GM06990 (cell line): ENCODE measurements at regions not wholly inside any gene's neighbourhood (a gene's known extent, or its start where the extent isn't known, plus 50 kb on each side); places are given as distances from the start of the nearest gene placed in this dataset.

Experiments used
- DNase-seq: peaks from one replicate; pipeline ENCODE4 v3.0.0-alpha.2; 2011; ENCODE audit not compliant: insufficient read length; ENCODE audit errors: extremely low read depth
- H3K27me3 ChIP-seq: replicated peaks from 2 replicates; pipeline ENCODE4 v1.6.0; 2011; ENCODE audit warnings: low read length; ENCODE audit not compliant: control insufficient read depth, insufficient read depth
- H3K36me3 ChIP-seq: 2 replicates; pipeline ENCODE4 v1.5.1; 2011; ENCODE audit warnings: low read length; ENCODE audit not compliant: control insufficient read depth, insufficient read depth
- H3K4me3 ChIP-seq: replicated peaks from 2 replicates; pipeline ENCODE4 v1.5.1; 2011; ENCODE audit warnings: low read depth, mild to moderate bottlenecking, control low read depth, low read length
- TF ChIP-seq, protein P1 (sequence below): IDR thresholded peaks from 2 replicates; pipeline ENCODE4 v1.5.1; 2011; ENCODE audit warnings: low read length, control low read depth, mild to moderate bottlenecking, inconsistent platforms; ENCODE audit not compliant: insufficient read depth, poor library complexity, severe bottlenecking

DNA sequence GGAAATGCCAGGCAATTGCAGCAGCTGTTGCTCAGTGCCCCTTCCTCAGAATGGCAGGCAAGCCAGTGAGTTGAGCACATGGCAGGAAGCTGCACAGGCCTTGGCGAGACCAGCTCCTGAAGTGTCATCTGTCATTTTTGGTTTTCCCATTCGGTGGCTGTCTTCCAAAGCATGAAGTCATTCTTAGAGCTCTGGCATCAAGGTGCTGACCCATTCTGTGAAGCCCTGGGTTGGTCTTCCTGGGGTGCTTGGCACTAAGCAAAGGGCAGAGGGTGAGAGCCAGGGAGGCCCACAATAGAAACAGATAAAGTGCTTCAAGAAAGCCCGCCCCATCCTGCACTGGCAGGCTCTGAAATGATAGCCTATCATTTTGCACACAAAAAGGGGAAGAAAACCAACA, 150.5 kb downstream of the VAPA start:
- no peaks in the 10 kb centered on the region; the same call in 1 of the 2 replicates for H3K27me3 ChIP-seq
- H3K36me3 ChIP-seq, result no peaks in the 10 kb centered on the region
- no peak for DNase-seq
- no peak overlapping the region for H3K4me3 ChIP-seq
- TF ChIP-seq, protein P1, sequence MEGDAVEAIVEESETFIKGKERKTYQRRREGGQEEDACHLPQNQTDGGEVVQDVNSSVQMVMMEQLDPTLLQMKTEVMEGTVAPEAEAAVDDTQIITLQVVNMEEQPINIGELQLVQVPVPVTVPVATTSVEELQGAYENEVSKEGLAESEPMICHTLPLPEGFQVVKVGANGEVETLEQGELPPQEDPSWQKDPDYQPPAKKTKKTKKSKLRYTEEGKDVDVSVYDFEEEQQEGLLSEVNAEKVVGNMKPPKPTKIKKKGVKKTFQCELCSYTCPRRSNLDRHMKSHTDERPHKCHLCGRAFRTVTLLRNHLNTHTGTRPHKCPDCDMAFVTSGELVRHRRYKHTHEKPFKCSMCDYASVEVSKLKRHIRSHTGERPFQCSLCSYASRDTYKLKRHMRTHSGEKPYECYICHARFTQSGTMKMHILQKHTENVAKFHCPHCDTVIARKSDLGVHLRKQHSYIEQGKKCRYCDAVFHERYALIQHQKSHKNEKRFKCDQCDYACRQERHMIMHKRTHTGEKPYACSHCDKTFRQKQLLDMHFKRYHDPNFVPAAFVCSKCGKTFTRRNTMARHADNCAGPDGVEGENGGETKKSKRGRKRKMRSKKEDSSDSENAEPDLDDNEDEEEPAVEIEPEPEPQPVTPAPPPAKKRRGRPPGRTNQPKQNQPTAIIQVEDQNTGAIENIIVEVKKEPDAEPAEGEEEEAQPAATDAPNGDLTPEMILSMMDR, result no peak

DNA sequence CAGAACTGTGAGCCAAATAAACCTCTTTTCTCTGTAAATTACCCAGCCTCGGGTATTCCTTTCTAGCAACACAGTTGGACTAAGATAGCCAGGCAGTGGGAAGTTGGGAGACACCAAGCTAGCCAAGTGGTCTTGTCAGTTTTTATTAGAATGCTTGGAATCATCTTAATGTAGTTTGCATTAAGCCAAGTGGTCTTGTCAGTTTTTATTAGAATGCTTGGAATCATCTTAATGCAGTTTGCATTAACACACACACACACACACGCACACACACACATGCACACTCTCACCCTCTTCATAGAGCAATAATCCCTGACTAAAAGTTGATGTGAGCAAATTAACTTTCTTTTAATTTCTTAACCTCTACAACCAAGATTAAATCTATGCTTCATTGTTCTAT, 151.5 kb downstream of the VAPA start:
- TF ChIP-seq, protein P1, result no peak
- Histone ChIP-seq H3K4me3 (no peak overlapping the region), H3K36me3 (no peaks in the 10 kb centered on the region), H3K27me3 (no peaks in the 10 kb centered on the region; the same call in 1 of the 2 replicates)
- DNase-seq, result no peak

DNA sequence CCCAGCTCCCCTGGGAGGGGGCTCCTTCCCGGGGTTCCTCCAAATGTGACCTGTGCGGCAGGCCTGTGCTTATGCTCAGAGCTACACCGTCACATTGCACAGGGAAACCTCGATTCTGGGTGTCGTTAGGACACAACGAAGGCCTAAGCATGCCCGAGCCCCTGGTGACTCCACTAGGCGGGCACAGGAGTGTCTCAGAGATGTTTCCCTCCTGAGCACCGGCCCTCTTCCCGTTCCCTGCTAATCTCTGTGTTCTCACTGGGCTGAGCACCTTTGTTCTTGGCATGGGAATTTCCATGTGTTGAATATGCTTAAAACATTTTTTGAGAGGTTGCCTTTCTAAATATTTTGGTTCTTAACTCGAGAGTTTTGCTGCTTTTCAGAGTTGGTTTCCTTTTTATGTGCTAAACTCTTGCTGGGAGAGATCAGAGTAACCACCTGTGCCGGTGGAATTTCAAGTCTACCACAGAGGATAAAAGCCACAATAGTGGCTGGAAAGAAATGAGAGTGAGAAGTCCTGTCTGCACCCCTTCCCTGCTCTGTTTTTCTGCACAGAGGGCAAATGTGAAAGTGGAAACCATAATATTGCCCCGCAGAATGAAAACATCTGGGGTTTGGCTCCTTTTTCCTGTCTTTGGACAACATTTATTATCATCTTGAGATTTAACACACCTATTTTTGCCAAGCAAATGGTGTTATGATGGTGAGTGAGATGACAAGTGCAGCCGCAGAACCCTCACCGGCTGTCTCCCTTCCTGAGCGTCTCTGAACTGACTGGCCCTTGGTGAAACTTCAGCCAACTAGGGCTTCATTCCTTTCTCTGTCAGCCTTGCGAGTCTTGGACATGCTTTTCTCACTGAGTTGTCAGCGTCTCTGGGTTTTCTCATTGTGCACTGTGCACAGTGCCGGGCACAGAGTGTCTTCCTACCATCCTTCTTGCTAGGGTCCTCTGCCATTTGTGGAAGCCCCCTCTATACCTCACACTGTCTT, 154.1 kb downstream of the VAPA start:
- Histone ChIP-seq H3K4me3 (no peak overlapping the region), H3K27me3 (no peaks in the 10 kb centered on the region; the same call in 1 of the 2 replicates), H3K36me3 (no peaks in the 10 kb centered on the region)
- DNase-seq, result no peak
- TF ChIP-seq, protein P1, result no peak

DNA sequence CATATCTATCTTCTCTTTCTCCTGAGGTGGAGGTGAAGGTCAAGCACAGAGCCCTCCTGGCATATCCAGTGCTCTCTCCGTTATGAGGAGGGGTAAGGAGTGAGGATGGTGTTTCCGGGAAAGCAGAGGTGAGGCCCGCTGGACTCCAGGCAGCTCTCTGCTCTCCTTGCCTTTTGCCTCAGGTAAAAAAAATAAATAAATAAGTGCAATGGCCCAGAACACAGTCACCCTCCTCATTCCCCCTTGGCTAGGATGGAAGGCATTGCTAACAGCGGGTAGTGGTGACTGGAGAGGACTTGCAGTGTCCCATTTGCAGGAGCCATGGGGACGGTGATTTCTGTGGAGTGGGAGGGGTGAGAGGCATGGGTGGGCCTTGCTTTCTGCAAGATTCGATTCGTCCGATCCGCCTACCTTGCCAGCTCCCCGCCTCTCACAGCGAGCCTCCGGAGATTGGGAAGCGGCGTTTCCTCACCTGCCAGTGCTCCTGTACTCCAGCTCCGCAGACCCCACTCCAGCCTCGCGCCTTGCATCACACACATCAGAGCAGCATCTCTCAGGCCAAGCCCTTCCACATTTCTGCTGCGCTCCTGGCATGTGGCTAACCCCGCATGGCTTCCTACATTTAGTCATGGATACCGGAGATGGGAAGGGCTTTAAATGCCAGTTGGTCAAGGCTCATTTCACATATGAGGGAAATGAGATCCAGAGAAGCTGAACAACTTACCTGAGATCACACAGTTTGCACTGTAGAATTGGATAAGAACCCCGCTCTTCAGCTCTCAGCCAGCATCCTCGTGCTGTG, 155.2 kb downstream of the VAPA start:
- Histone ChIP-seq H3K36me3 (no peaks in the 10 kb centered on the region), H3K4me3 (no peak overlapping the region), H3K27me3 (no peaks in the 10 kb centered on the region; the same call in 1 of the 2 replicates)
- no peak for DNase-seq
- TF ChIP-seq, protein P1, result no peak

DNA sequence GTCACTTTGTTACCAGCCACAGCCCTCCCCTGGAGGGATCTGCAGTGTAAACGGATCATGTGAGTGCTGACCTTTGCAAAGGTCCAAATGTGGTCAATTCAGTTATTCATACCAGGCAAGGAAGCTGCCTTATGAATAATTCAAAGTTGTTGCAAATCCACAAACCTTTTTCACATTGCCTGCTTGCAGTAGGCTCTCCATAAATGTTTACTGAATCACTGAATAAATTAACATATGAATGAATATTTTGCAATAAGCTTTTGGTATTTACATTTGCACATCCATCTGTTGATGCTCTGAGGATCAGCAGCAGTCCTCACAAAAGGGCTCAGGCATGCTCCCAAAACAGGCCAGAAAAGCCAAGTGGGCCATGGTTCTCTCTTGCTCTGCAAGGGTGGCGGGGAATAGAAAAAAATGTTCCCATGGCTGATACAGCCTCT, 156.8 kb downstream of the VAPA start:
- no peak overlapping the region for H3K4me3 ChIP-seq
- H3K27me3 ChIP-seq, result no peaks in the 10 kb centered on the region; the same call in 1 of the 2 replicates
- TF ChIP-seq, protein P1, result no peak
- H3K36me3 ChIP-seq, result no peaks in the 10 kb centered on the region
- no peak for DNase-seq
